C4-2B (cell line): ENCODE measurements at regions not wholly inside any gene's neighbourhood (a gene's known extent, or its start where the extent isn't known, plus 50 kb on each side); places are given as distances from the start of the nearest gene placed in this dataset.

Source experiments
- H3K27ac ChIP-seq: fragments of 450-650 bp; 2 replicates; pipeline ENCODE4 v1.5.1; 2017
- ZFX ChIP-seq: fragments of 450-650 bp; IDR thresholded peaks from 2 replicates; pipeline ENCODE4 v1.6.1; 2017
- TF ChIP-seq, protein P1 (sequence below): fragments of 450-650 bp; conservative IDR thresholded peaks from 2 replicates; pipeline ENCODE4 v1.5.1; 2017; ENCODE audit warnings: mild to moderate bottlenecking

GRCh38 chr3:87796843-87797185, 262.0 kb downstream of the CGGBP1 start:
- no peak overlapping the region for H3K27ac ChIP-seq
- TF ChIP-seq, protein P1, sequence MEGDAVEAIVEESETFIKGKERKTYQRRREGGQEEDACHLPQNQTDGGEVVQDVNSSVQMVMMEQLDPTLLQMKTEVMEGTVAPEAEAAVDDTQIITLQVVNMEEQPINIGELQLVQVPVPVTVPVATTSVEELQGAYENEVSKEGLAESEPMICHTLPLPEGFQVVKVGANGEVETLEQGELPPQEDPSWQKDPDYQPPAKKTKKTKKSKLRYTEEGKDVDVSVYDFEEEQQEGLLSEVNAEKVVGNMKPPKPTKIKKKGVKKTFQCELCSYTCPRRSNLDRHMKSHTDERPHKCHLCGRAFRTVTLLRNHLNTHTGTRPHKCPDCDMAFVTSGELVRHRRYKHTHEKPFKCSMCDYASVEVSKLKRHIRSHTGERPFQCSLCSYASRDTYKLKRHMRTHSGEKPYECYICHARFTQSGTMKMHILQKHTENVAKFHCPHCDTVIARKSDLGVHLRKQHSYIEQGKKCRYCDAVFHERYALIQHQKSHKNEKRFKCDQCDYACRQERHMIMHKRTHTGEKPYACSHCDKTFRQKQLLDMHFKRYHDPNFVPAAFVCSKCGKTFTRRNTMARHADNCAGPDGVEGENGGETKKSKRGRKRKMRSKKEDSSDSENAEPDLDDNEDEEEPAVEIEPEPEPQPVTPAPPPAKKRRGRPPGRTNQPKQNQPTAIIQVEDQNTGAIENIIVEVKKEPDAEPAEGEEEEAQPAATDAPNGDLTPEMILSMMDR = no peak
- no peak for TF ChIP-seq ZFX

DNA sequence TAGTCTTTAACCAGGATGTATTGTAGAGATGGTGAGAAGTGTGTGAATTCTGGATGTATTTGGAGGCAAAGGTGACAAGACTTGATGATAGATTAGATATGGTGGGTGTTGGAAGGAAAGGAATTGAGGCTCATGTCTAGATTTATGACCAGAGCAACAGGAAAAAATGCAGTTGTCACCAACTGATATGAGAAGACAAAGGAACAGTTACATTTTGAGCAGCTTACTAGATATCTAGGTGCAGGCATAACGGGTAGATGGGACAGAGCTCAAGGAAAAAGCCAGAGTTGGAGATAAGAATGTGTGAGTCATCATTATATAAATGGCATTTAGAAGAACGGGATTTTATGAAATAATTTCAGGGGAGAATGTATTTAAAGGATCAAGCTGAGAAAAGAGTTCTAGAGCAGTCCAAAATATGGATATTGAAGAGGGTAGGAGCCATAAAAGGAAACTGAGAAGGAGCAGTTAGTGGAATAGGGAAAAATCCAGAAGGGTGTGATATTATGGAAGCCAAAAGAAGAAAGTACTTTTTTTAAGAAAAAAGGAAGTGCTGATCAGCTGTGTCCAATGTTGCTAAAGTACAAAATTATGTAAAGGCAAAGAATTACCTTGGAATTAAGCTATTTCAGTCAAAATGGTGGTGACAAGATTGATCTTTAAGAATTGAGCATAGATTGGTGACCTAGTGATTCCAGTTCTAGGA, 262.5 kb downstream of the CGGBP1 start:
- TF ChIP-seq ZFX = no peak
- TF ChIP-seq, protein P1 = no peak
- H3K27ac ChIP-seq = no peak overlapping the region

GRCh38 chr3:87795701-87796100, 263.1 kb downstream of the CGGBP1 start:
- TF ChIP-seq, protein P1 = no peak
- no peak for TF ChIP-seq ZFX
- H3K27ac ChIP-seq = no peak overlapping the region

- no peak for TF ChIP-seq ZFX
- TF ChIP-seq, protein P1 = no peak
- no peak overlapping the region for H3K27ac ChIP-seq
Measured at GRCh38 chr3:87793337-87793877, 265.4 kb downstream of the CGGBP1 start.

- TF ChIP-seq ZFX = no peak
- TF ChIP-seq, protein P1 = no peak
- no peak within 1 kb of the TSS for H3K27ac ChIP-seq
Measured at GRCh38 chr3:87792534-87793336, 266.1 kb downstream of the CGGBP1 start, which contains the start of gene HTR1F. Gene HTR1F (plus strand): TSS chr3:87792706.

DNA sequence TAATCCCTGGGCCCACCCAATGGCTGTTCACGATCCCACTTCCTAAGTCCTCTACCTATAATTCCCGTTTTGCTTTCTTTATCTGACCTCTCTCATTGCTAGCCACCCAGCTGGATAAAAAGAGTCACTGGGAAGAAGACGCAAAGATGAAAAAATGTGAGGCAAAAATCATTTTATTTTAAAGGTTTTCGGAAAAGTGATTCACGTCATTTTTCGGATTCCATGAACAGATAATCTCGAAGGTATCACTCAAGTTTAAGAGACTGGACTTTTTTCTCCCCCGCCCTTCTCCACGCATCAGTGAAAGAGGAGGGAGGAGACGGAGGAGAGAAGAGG, 266.6 kb downstream of the CGGBP1 start:
- TF ChIP-seq ZFX = no peak
- TF ChIP-seq, protein P1 = no peak
- H3K27ac ChIP-seq = no peak overlapping the region
